Glutamatergic neuron (in vitro differentiated cells): ENCODE measurements at regions not wholly inside any gene's neighbourhood (a gene's known extent, or its start where the extent isn't known, plus 50 kb on each side); places are given as distances from the start of the nearest gene placed in this dataset.

Experiments used
- DNase-seq: peaks from one replicate; pipeline ENCODE4 v3.0.0; 2022
- H3K27ac Mint-ChIP-seq: one replicate; pipeline ENCODE4 v1.8.0; 2020; ENCODE audit warnings: mild to moderate bottlenecking, mixed read lengths, inconsistent platforms; ENCODE audit not compliant: unreplicated experiment
- H3K27me3 Mint-ChIP-seq: one replicate; pipeline ENCODE4 v1.8.0; 2020; ENCODE audit warnings: mild to moderate bottlenecking, moderate library complexity, mixed read lengths, inconsistent platforms; ENCODE audit not compliant: unreplicated experiment
- H3K36me3 Mint-ChIP-seq: one replicate; pipeline ENCODE4 v1.8.0; 2020; ENCODE audit warnings: mild to moderate bottlenecking, mixed read lengths, inconsistent platforms; ENCODE audit not compliant: unreplicated experiment
- H3K4me1 Mint-ChIP-seq: one replicate; pipeline ENCODE4 v1.8.0; 2020; ENCODE audit warnings: mild to moderate bottlenecking, low read depth, mixed read lengths, inconsistent platforms; ENCODE audit not compliant: unreplicated experiment
- H3K4me3 Mint-ChIP-seq: one replicate; pipeline ENCODE4 v1.8.0; 2020; ENCODE audit warnings: mild to moderate bottlenecking, mixed read lengths, inconsistent platforms; ENCODE audit not compliant: unreplicated experiment
- H3K9me3 Mint-ChIP-seq: one replicate; pipeline ENCODE4 v1.8.0; 2020; ENCODE audit warnings: mild to moderate bottlenecking, moderate library complexity, mixed read lengths, inconsistent platforms; ENCODE audit not compliant: unreplicated experiment
- CTCF ChIP-seq: fragments of 200-600 bp; sonication (generic); IDR thresholded peaks from one replicate; pipeline ENCODE4 v1.5.0; 2021; ENCODE audit not compliant: partially characterized antibody, unreplicated experiment

- no peak for TF ChIP-seq CTCF
- DNase-seq: no peak
- no peaks in the 10 kb centered on the region for H3K9me3 Mint-ChIP-seq
- no peaks in the 10 kb centered on the region for H3K4me1 Mint-ChIP-seq
- no peak overlapping the region for H3K4me3 Mint-ChIP-seq
- H3K36me3 Mint-ChIP-seq: peaks cover 6% of the 10 kb centered on the region
- H3K27ac Mint-ChIP-seq: no peak overlapping the region
- H3K27me3 Mint-ChIP-seq: no peaks in the 10 kb centered on the region
Observed at GRCh38 chr11:71178076-71178475, 74.3 kb downstream of the SHANK2 start.

GRCh38 chr11:71176812-71177211 is 75.6 kb downstream of the SHANK2 start:
- no peaks in the 10 kb centered on the region for H3K27me3 Mint-ChIP-seq
- no peaks in the 10 kb centered on the region for H3K9me3 Mint-ChIP-seq
- no peak overlapping the region for H3K27ac Mint-ChIP-seq
- no peak for DNase-seq
- H3K36me3 Mint-ChIP-seq: peaks cover 6% of the 10 kb centered on the region
- TF ChIP-seq CTCF: no peak
- no peak overlapping the region for H3K4me3 Mint-ChIP-seq
- H3K4me1 Mint-ChIP-seq: no peaks in the 10 kb centered on the region

- no peak for TF ChIP-seq CTCF
- no peak for DNase-seq
- no peaks in the 10 kb centered on the region for H3K27me3 Mint-ChIP-seq
- no peak overlapping the region for H3K27ac Mint-ChIP-seq
- peaks cover 2% of the 10 kb centered on the region for H3K9me3 Mint-ChIP-seq
- H3K4me1 Mint-ChIP-seq: no peaks in the 10 kb centered on the region
- H3K4me3 Mint-ChIP-seq: no peak overlapping the region
- H3K36me3 Mint-ChIP-seq: peaks cover 6% of the 10 kb centered on the region
Observed at GRCh38 chr11:71173709-71174108, 78.7 kb downstream of the SHANK2 start.

GRCh38 chr11:71172680-71173079 is 79.7 kb downstream of the SHANK2 start:
- Mint-ChIP-seq H3K4me1 (no peaks in the 10 kb centered on the region), H3K4me3 (no peak overlapping the region), H3K36me3 (peaks cover 6% of the 10 kb centered on the region), H3K27ac (no peak overlapping the region), H3K27me3 (no peaks in the 10 kb centered on the region), H3K9me3 (peaks cover 2% of the 10 kb centered on the region)
- DNase-seq: no peak
- no peak for TF ChIP-seq CTCF

- no peak for DNase-seq
- Mint-ChIP-seq H3K36me3 (peaks cover 4% of the 10 kb centered on the region), H3K27me3 (no peaks in the 10 kb centered on the region), H3K4me3 (no peak overlapping the region), H3K9me3 (peaks cover 2% of the 10 kb centered on the region), H3K27ac (no peak overlapping the region), H3K4me1 (no peaks in the 10 kb centered on the region)
- TF ChIP-seq CTCF: no peak
Observed at GRCh38 chr11:71171576-71171975, 80.8 kb downstream of the SHANK2 start.
